ENCODE measurements at regions not wholly inside any gene's neighbourhood (a gene's known extent, or its start where the extent isn't known, plus 50 kb on each side); places are given as distances from the start of the nearest gene placed in this dataset.

GRCh38 chr16:51532551-51532950 is 381.5 kb upstream of the SALL1 start:
- no peak overlapping the region for H3K4me3 ChIP-seq (replicated peaks; ENCODE audit: low read depth, low read length)
- no peak for TF ChIP-seq CTCF (IDR thresholded peaks at IDR 0.05; ENCODE audit: low read length, missing control alignments)
- no peak for DNase-seq (ENCODE audit: low read depth)

- no peak for DNase-seq (ENCODE audit: low read depth)
- TF ChIP-seq CTCF (IDR thresholded peaks at IDR 0.05; ENCODE audit: low read length, missing control alignments): no peak
- no peak overlapping the region for H3K4me3 ChIP-seq (replicated peaks; ENCODE audit: low read depth, low read length)
These were observed 380.2 kb upstream of the SALL1 start for GRCh38 chr16:51531271-51531670.

GRCh38 chr16:51527349-51527748 is 376.3 kb upstream of the SALL1 start:
- no peak overlapping the region for H3K4me3 ChIP-seq (replicated peaks; ENCODE audit: low read depth, low read length)
- DNase-seq (ENCODE audit: low read depth): no peak
- TF ChIP-seq CTCF (IDR thresholded peaks at IDR 0.05; ENCODE audit: low read length, missing control alignments): no peak

GRCh38 chr16:51526621-51527020 is 375.6 kb upstream of the SALL1 start:
- no peak for DNase-seq (ENCODE audit: low read depth)
- no peak overlapping the region for H3K4me3 ChIP-seq (replicated peaks; ENCODE audit: low read depth, low read length)
- TF ChIP-seq CTCF (IDR thresholded peaks at IDR 0.05; ENCODE audit: low read length, missing control alignments): no peak

- TF ChIP-seq CTCF (IDR thresholded peaks at IDR 0.05; ENCODE audit: low read length, missing control alignments): no peak
- no peak overlapping the region for H3K4me3 ChIP-seq (replicated peaks; ENCODE audit: low read depth, low read length)
- peak; percentile 49 for DNase-seq (ENCODE audit: low read depth)
These were observed 373.7 kb upstream of the SALL1 start for GRCh38 chr16:51524555-51525373.

GRCh38 chr16:51524070-51524469 is 373.0 kb upstream of the SALL1 start:
- no peak for TF ChIP-seq CTCF (IDR thresholded peaks at IDR 0.05; ENCODE audit: low read length, missing control alignments)
- H3K4me3 ChIP-seq (replicated peaks; ENCODE audit: low read depth, low read length): no peak overlapping the region
- no peak for DNase-seq (ENCODE audit: low read depth)

GRCh38 chr16:51523400-51523799 is 372.3 kb upstream of the SALL1 start:
- DNase-seq (ENCODE audit: low read depth): peak; percentile 34
- TF ChIP-seq CTCF (IDR thresholded peaks at IDR 0.05; ENCODE audit: low read length, missing control alignments): no peak

More at GRCh38 chr16:51523400-51523799, 372.3 kb upstream of the SALL1 start:
- no peak overlapping the region for H3K4me3 ChIP-seq (replicated peaks; ENCODE audit: low read depth, low read length)

Measured in fibroblast of pulmonary artery (primary cell).